ENCODE measurements at regions not wholly inside any gene's neighbourhood (a gene's known extent, or its start where the extent isn't known, plus 50 kb on each side); places are given as distances from the start of the nearest gene placed in this dataset.

- DNase-seq (ENCODE audit: low read depth), result peak; percentile 16
These were observed 587.5 kb upstream of the DSEL start for GRCh38 chr18:68104036-68104435.

DNA sequence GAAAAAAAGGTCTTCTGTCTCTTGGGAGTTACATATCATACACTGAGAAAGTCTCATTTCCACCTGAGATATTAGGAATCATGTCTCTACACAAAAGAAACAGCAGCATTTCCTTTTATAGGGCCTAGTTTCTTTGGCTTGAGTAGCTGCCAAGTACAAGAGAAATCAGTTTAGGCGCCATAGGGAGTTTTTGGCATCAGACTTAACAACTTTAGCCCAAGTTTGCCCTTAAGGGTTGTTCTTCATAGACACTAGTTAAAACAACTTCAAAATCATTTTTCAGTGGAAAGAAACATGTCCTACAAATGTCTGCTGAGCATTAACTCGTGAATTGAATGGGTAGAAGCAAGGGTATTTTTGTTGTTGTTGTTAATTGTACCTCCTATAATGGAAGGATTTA, 587.0 kb upstream of the DSEL start:
- no peak for DNase-seq (ENCODE audit: low read depth)

GRCh38 chr18:68102117-68102516, 585.6 kb upstream of the DSEL start:
- DNase-seq (ENCODE audit: low read depth), result no peak

GRCh38 chr18:68098655-68099054, 582.1 kb upstream of the DSEL start:
- no peak for DNase-seq (ENCODE audit: low read depth)

GRCh38 chr18:68086481-68086880, 570.0 kb upstream of the DSEL start:
- DNase-seq (ENCODE audit: low read depth), result no peak

GRCh38 chr18:68085251-68085650, 568.7 kb upstream of the DSEL start:
- no peak for DNase-seq (ENCODE audit: low read depth)

DNA sequence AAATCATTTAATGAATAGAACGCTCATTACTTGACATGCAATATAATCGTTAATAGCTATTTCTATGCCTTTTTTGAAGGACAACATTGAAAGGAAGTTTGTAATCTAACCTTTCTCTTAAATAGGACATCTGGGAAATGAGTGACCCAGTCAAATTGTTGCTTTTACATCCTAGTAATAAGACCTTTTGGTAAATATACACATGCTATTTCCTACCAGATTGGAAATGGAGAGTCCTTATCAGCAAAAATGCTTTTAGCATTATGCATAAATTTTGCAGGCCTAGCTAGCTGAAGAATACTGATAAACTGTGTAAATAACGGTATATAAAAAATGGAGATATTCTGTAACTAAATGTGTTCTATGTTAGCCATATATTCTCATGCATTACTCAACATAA, 567.3 kb upstream of the DSEL start:
- no peak for DNase-seq (ENCODE audit: low read depth)

DNA sequence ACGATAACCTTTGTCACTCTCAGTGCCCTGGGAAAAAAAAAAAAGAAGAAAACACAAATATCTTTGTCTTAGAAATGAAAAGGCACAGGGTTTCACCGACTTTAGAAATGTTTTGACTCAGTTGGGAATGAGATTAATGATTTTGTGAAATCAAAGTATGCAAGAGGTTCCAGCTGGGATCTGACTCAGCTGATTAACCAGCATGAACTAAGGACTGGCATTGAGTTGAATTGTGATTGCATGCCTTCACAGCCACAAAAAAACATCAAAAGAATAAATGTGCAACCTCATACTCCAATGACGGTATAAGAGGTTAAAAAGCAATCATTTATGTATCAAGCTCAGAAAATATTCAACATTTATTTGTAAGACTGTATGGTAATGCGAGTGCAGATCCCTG, 566.6 kb upstream of the DSEL start:
- DNase-seq (ENCODE audit: low read depth), result peak; percentile 49

DNA sequence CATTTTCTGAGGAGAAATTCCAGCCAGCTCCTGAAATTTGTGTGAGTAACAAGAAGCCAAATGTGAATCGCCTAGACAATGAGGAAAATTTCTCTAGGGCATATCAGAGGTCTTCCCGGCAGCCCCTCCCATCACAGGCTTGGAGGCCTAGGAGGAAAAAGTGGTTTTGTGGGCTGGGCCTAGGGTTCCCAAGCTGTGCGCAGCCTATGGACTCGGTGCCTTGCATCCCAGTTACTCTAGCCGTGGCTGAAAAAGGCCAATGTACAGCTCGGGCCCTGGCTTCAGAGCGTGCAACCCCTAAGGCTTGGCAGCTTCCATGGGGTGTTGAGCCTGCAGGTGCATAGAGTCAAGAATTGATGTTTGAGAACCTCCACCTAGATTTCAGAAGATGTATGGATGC, 556.2 kb upstream of the DSEL start:
- no peak for DNase-seq (ENCODE audit: low read depth)

GRCh38 chr18:68060871-68061270, 544.4 kb upstream of the DSEL start:
- DNase-seq (ENCODE audit: low read depth), result no peak

DNA sequence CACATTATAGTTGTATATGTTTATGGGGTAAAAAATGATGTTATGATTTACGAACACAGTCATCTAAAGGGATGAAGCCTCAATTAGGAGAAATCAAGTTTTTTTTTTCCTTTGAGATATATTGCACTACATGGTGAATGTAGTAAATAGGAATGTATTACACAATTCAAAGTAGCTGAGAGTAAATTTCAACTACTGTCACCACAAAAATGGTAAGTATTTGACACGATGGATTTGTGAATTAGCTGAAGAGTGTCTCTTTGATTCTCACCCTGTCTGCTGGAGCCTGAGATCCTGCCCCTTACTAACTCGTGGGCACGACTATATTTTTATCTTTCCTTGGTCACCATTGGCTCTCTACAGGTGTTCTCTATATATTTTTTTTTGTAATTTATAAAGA, 540.4 kb upstream of the DSEL start:
- DNase-seq (ENCODE audit: low read depth), result no peak

- no peak for DNase-seq (ENCODE audit: low read depth)
These were observed 538.1 kb upstream of the DSEL start for GRCh38 chr18:68054669-68055068.

GRCh38 chr18:68053290-68053689, 536.8 kb upstream of the DSEL start:
- DNase-seq (ENCODE audit: low read depth), result no peak

DNA sequence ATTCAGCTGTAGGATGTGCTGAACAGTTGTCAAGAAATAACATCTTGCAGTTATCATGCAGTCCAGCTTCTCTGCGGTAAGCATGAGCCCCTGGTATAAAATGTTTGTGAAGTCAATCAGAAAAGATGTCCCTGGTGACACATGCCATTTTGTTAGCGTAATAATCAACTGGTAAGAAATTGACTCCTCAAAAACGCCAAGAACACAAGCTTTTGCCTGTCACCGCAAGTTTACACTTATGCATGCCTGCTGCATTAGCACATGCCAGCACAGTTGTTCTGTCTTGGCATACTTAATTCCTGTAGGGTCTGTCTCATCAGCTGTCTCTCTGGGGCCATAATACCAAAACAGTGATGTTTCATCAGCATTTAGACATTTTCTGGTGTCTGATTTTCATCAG, 524.8 kb upstream of the DSEL start:
- DNase-seq (ENCODE audit: low read depth), result no peak

GRCh38 chr18:68040198-68040597, 523.7 kb upstream of the DSEL start:
- DNase-seq (ENCODE audit: low read depth), result no peak

GRCh38 chr18:68035774-68036522, 519.4 kb upstream of the DSEL start:
- no peak for DNase-seq (ENCODE audit: low read depth)

GRCh38 chr18:68034296-68034695, 517.8 kb upstream of the DSEL start:
- DNase-seq (ENCODE audit: low read depth), result no peak

GRCh38 chr18:68033466-68033865, 516.9 kb upstream of the DSEL start:
- no peak for DNase-seq (ENCODE audit: low read depth)

GRCh38 chr18:68024716-68025115, 508.2 kb upstream of the DSEL start:
- no peak for DNase-seq (ENCODE audit: low read depth)

DNA sequence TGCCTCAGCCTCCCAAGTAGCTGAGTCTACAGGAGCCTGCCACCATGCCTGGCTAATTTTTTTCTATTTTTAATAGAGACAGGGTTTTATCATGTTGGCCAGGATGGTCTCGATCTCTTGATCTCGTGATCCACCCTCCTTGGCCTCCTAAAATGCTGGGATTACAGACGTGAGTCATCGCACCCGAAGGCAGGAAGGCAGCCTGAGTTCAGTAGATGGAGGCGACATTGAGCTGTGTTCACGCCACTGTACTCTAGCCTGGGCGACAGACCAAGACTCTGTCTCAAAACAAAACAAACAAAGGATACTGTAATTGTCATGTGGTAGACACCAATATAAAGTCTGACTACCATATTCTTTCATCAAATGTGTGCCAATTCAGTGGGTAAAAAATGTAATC, 500.9 kb upstream of the DSEL start:
- DNase-seq (ENCODE audit: low read depth), result no peak

DNA sequence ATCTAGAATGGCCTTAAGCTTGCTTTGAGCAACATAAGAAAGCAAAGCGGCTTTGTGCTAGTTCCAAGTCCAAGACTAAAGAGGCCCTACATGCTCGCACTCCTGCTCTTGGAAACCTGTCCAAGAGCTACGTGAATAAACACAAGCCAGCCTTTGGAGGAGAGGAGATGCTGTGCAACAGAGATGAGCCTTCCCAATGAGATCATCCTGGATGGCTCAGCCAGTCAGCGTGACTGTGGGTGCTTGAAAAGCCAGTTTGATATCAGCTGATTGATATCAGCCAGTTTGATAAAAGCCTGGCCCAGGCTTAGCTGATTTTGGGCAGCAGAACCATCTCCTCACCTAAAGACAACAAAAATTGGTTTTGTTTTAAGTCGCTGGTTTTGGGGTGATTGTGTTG, 481.0 kb upstream of the DSEL start:
- no peak for DNase-seq (ENCODE audit: low read depth)

- no peak for DNase-seq (ENCODE audit: low read depth)
These were observed 479.2 kb upstream of the DSEL start for GRCh38 chr18:67995769-67996168.

GRCh38 chr18:67980241-67980640, 463.7 kb upstream of the DSEL start:
- no peak for DNase-seq (ENCODE audit: low read depth)

- DNase-seq (ENCODE audit: low read depth), result no peak
These were observed 460.6 kb upstream of the DSEL start for GRCh38 chr18:67977067-67977616.

Measured in GM04504 (cell line).